Endothelial cell (in vitro differentiated cells): ENCODE measurements at regions not wholly inside any gene's neighbourhood (a gene's known extent, or its start where the extent isn't known, plus 50 kb on each side); places are given as distances from the start of the nearest gene placed in this dataset.

Experiments
- DNase-seq: peaks from one replicate; pipeline ENCODE4 v3.0.0; 2021; ENCODE audit warnings: low spot score
- H3K27ac Mint-ChIP-seq: one replicate; pipeline ENCODE4 v1.8.0; 2021; ENCODE audit warnings: mixed read lengths, inconsistent platforms; ENCODE audit not compliant: unreplicated experiment
- H3K27me3 Mint-ChIP-seq: one replicate; pipeline ENCODE4 v1.8.0; 2021; ENCODE audit warnings: mild to moderate bottlenecking, moderate library complexity, mixed read lengths, inconsistent platforms; ENCODE audit not compliant: unreplicated experiment
- H3K36me3 Mint-ChIP-seq: one replicate; pipeline ENCODE4 v1.8.0; 2021; ENCODE audit warnings: mild to moderate bottlenecking, low read depth, mixed read lengths, inconsistent platforms; ENCODE audit not compliant: unreplicated experiment
- H3K4me1 Mint-ChIP-seq: one replicate; pipeline ENCODE4 v1.8.0; 2021; ENCODE audit warnings: mild to moderate bottlenecking, mixed read lengths, inconsistent platforms; ENCODE audit not compliant: unreplicated experiment
- H3K4me3 Mint-ChIP-seq: one replicate; pipeline ENCODE4 v1.8.0; 2021; ENCODE audit warnings: mild to moderate bottlenecking, mixed read lengths, inconsistent platforms; ENCODE audit not compliant: unreplicated experiment
- H3K9me3 Mint-ChIP-seq: one replicate; pipeline ENCODE4 v1.8.0; 2021; ENCODE audit warnings: mixed read lengths, inconsistent platforms; ENCODE audit not compliant: unreplicated experiment
- TF ChIP-seq, protein P1 (sequence below): fragments of 200-600 bp; sonication (generic); IDR thresholded peaks from one replicate; pipeline ENCODE4 v1.5.0; 2021; ENCODE audit warnings: antibody characterized with exemption; ENCODE audit not compliant: unreplicated experiment

DNA sequence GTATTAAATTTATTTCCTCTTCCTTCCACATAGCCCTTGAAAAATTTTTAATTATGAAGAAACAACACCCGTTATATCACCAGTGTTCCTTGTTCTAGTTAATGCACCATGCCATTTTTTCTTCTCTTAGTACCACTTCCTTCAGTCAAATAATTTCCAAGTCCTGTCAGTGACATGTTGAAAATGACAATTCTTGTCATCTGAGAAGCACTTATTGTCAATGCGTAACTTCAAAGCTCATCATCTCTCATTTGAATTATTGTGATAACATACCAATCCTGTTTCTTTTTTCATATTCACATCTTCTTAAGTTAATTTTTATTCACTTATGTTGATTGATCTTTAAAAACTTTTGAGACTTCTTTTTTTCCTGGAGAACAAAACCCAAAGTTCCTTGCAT lies 320.4 kb downstream of the ASXL3 start:
- H3K27me3 Mint-ChIP-seq, result no peaks in the 10 kb centered on the region
- no peak for DNase-seq
- TF ChIP-seq, protein P1, sequence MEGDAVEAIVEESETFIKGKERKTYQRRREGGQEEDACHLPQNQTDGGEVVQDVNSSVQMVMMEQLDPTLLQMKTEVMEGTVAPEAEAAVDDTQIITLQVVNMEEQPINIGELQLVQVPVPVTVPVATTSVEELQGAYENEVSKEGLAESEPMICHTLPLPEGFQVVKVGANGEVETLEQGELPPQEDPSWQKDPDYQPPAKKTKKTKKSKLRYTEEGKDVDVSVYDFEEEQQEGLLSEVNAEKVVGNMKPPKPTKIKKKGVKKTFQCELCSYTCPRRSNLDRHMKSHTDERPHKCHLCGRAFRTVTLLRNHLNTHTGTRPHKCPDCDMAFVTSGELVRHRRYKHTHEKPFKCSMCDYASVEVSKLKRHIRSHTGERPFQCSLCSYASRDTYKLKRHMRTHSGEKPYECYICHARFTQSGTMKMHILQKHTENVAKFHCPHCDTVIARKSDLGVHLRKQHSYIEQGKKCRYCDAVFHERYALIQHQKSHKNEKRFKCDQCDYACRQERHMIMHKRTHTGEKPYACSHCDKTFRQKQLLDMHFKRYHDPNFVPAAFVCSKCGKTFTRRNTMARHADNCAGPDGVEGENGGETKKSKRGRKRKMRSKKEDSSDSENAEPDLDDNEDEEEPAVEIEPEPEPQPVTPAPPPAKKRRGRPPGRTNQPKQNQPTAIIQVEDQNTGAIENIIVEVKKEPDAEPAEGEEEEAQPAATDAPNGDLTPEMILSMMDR, result no peak
- peaks cover 4% of the 10 kb centered on the region for H3K9me3 Mint-ChIP-seq
- H3K36me3 Mint-ChIP-seq, result no peaks in the 10 kb centered on the region
- no peak overlapping the region for H3K27ac Mint-ChIP-seq
- no peak overlapping the region for H3K4me3 Mint-ChIP-seq
- H3K4me1 Mint-ChIP-seq, result no peaks in the 10 kb centered on the region

DNA sequence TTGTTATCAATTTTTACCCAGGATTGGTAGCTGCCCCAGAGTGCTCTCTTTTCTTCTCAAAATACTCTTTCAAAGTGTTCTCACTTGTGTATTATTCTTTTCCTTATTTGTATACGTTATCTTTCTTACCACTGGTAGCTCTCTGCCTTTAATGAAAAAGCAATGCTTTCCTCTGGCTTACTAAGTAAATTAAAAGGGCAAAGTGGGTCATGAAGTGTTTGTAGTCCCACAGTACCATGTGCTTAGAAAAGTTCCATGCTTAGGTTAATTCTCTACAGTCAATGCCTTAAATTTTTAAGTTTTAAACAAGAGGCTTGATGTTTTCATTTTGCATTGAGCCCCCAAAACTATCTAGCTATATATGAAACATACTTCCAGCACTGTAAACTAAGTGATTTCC lies 300.2 kb downstream of the ASXL3 start:
- TF ChIP-seq, protein P1, result no peak
- Mint-ChIP-seq H3K4me1 (peaks cover 3% of the 10 kb centered on the region), H3K27me3 (no peaks in the 10 kb centered on the region), H3K9me3 (no peaks in the 10 kb centered on the region), H3K27ac (no peak overlapping the region), H3K36me3 (no peaks in the 10 kb centered on the region), H3K4me3 (no peak overlapping the region)
- DNase-seq, result no peak

DNA sequence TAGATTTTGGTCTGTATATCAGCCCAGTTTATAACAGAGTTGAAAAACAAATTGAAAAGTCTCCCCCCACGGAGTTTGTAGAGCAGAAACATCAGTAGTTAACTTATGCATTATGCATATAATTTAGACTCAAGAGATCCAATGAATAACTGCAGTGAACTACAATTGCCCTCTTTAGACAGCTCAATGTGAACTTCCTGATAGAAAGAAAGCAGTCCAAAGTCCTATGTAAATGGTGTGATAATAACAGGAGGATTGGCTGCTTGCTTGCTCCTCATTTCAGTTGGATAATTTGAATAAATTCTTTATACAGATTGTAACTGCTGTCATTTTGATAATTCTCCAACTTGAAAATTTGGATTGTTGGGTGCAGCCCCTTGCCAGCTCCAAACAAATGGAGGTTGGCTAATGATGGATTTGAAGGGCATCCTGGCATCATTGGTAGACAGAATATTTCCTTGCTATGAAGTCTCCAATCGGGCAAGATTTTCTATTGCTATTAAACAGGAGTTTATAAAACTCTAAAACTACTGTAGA lies 297.1 kb downstream of the ASXL3 start:
- no peak overlapping the region for H3K27ac Mint-ChIP-seq
- TF ChIP-seq, protein P1, result no peak
- no peaks in the 10 kb centered on the region for H3K9me3 Mint-ChIP-seq
- no peak overlapping the region for H3K4me3 Mint-ChIP-seq
- no peaks in the 10 kb centered on the region for H3K4me1 Mint-ChIP-seq
- H3K27me3 Mint-ChIP-seq, result no peaks in the 10 kb centered on the region
- no peak for DNase-seq
- no peaks in the 10 kb centered on the region for H3K36me3 Mint-ChIP-seq

DNA sequence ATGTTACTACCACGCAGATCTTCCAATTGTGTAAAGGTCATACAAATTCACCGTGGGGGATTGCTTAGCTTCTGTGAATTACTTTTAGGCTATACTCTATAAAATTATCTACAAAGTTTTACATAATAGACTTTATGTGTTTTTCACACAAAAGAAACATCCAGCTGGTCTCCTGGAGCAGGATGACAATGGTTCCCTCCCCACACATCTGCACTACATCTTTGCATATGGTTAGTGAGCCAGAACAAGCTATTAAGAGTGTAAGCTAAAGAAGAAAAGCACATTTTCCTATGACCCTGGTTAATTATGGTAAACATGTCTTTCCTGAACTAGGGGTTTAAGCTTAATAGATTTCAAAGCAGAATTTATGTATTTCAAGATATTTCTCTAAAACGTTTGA lies 295.1 kb downstream of the ASXL3 start:
- no peaks in the 10 kb centered on the region for H3K27me3 Mint-ChIP-seq
- H3K36me3 Mint-ChIP-seq, result no peaks in the 10 kb centered on the region
- TF ChIP-seq, protein P1, result no peak
- H3K27ac Mint-ChIP-seq, result no peak overlapping the region
- no peaks in the 10 kb centered on the region for H3K4me1 Mint-ChIP-seq
- DNase-seq, result no peak
- H3K4me3 Mint-ChIP-seq, result no peak overlapping the region
- H3K9me3 Mint-ChIP-seq, result no peaks in the 10 kb centered on the region

DNA sequence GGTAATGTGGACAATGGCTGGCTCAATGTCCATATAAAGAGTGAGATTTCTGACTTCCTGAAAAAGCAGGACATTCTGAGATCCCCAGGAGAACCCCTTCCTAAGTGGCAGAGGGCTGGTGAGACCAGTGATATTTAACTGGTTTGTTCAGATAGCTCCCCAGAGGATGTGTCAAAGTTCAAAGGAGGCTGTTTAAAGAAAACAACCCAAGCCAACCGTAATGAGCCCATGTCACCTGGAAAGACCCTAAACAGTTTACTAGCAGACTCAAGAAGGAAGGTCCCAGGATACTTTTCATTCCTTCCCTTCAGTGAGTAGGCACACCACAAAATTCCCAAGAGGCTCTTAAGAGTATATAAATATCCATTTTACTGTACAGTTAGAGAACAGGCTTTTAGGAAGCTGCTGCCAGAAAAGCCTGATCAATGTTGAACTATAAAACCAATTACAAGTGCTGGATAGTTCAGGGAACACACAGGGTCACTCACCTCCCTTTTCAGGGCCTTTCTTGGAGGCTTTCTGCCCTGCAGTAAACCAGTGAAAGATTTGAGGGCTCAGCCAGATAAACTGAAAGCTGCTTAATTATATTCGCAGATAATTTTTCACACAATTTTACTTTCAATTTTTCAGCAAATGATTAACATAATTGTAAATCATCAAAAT lies 293.5 kb downstream of the ASXL3 start:
- no peak for DNase-seq
- Mint-ChIP-seq H3K36me3 (no peaks in the 10 kb centered on the region), H3K27ac (no peak overlapping the region), H3K9me3 (no peaks in the 10 kb centered on the region), H3K4me1 (no peaks in the 10 kb centered on the region), H3K27me3 (no peaks in the 10 kb centered on the region), H3K4me3 (no peak overlapping the region)
- TF ChIP-seq, protein P1, result no peak
